HG02798 (cell line): ENCODE measurements at regions not wholly inside any gene's neighbourhood (a gene's known extent, or its start where the extent isn't known, plus 50 kb on each side); places are given as distances from the start of the nearest gene placed in this dataset.

Experiments
- ATAC-seq: cut with Tn5 transposase; IDR thresholded peaks from one replicate; pipeline ENCODE4 v1.9.1; 2021; ENCODE audit warnings: mild to moderate bottlenecking; ENCODE audit not compliant: unreplicated experiment, poor library complexity

DNA sequence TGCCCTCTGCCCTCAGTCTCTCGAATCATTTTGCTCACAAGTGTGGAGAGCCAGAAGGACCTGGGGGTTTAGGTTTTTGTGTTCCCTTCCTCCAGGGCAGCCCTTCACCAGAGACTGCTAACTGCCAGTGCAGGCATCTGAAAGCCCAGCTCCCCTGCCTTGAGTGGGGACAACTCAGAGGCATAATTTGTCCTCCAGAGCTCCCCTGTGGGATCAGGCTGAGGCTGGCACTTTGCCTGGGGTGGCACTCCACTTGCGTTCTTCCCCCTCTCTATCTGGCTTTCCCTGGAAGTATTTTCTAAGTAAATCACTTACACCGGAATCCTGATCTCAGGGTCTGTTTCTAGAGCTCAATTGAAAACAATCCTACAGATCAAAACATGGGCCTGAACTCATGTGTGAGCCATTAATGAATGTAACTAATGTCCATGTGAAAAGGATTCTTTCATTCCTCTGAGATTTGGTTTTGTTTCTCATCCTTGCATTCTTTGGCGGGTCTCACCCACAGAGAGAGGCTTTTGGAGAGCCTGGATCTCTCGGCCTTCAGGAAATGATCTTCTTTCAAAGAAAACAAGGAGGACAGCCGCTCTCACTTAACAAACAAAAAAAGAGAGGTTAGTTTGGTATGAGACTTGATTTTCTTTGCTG is 125.7 kb upstream of the RIPOR2 start:
- no peak for ATAC-seq

DNA sequence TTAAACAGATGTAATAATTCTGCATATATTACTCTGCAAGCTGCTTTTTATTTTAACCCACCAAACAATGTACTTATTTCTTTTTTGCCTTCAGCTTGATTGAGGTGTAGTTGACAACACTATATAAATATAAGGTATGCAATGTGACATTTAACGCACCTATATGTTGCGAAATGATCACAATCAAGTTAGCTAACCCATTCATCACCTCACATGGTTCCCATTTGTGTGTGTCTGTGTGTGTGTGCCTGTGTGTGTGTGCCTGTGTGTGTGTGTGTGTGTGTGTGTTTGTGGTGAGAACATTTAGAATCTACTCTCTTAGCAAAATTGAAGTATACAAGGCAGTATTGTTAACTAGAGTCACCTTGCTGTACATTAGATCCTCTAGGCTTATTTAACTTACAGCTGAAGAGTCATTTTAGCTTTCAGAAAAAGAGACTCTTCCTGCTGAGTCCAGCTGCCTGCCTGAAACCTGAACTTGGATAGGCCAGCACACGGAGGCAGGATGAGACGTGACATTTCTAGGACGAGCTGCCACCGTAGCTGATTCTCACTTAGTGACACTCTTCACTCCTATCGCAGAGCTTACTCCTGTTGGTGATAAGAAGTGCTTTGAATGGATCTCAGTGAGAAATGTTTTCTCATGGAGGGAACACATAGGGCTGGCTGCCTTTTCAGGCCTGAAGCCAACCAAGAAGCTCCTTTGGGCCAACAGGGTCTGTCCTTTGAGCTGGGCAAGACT is 126.5 kb upstream of the RIPOR2 start:
- no peak for ATAC-seq

DNA sequence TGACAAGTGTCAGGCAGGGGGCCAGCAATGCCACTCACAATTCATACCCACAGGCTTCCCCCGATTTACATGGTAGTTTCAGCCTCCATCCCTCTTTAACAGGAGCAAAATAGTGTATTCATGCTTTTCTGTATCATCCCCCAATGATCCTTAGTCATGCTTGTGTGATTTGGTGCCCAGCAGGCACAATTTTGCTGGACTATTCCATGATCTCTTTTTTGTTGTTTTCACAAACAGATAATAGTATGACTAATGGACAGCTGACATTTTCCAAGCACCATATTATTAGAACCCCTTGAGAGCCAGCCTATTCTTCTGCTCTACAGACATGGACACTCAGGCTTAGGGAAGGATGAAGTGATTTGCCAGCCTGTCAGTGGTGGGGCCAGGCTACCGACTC is 128.2 kb upstream of the RIPOR2 start:
- no peak for ATAC-seq

DNA sequence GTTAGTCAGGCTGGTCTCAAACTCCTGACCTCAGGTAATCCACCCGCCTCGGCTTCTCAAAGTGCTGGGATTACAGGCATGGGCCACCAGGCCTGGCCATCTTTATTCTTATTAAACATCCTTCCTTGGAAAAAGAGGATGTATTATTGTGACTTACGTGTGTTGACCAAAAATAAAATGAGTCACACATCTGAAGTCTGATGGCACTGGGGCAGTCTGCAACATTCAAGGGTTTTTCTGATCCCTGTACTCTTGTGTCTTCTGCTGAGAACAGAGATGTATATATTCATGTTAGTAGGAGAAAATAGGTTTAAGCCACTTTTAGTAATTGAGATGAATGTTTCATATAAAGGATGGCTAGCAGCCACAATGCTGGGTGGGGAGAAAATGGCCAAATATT is 129.9 kb upstream of the RIPOR2 start:
- no peak for ATAC-seq

DNA sequence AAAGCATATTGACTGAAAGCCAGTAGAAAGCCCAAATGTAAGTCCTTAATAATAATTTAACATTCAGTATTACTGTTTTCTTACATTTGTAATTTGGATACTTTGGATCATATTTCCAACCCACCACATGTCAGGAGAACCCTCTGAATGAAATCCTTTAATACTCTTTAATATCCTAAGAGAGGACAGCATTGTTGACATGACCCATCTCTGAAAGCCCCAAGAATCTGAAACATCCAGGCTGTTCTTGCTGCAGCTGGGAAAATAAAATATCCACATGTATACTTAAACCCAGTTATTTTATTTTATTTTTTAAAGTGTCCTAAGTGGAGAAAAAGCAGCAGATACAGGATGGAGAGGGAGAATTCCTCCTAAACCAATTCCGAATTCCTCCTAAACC is 130.8 kb upstream of the RIPOR2 start:
- no peak for ATAC-seq

DNA sequence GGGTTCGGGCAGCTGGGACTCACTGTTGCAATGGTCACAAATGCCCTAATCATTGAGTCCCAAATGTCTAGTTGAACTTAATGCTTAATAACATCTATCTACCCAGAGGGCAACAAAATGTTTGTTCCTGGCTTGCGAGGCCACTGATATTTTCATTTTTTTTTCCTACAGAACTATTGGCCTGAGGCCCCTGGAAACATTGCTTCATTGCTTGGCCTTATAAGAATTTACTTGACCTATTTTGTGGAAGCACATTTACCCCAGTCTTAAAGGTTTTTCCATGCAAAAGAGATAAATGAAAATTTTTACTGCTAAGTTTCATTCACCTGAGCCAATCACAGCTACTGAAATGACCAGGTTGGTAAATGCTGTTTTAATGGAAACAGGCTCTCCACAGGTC is 133.1 kb upstream of the RIPOR2 start:
- no peak for ATAC-seq

DNA sequence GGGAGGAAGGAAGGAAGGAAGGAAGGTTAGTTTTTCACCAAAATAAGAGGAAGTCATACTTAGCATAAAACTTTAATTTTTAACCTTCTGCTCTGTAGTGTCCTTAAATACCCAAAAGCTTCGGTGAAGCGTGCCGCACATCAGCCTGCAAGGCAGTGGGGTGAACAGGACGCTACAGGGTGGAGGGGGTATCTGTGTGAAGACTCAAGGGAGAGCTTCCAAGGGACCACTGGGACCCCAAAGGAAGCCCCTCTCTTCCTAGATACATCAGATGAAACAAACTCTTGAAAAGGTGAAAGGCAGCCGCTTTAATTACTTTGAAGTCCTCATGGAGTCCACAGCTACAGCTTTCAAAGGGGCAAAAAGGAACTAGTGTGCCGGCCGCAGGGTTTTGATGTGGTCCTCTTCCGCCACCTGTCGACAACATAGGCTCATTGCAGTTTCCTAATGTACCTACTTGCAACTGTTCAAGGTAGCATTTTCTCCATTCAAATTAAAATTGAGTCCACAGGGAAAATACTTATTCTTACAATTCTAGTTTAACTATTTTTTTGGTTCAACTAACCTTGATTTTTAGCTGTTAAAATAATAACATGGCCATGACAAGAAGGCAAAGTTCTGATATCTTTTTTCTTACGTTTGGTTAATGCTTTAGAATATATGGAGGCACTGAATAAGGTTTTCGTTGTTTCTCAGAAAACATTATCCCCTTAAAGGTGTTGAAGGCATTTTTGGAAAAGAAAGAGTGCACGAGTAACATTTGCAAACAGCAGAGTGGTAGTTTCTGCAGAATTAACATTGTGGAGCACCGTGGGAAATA is 135.0 kb upstream of the RIPOR2 start:
- ATAC-seq = peak; percentile 85

DNA sequence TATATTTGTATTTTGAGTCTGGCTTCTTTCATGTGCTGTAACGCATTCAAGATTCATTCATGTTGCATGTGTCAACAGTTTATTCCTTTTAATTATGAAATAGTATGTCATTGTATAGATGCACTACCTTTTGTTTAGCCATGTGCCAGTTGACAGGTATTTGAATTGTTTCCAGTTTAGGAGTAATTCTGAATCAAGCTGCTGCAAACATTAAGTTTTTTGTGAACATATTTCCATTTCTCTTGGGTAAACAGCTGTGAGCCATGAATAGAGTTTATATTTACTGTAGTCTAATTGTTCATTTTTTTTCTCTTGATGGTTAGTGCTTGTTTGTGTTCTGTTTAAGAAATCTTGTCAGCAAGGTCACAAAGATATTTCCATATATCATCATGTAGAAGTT is 142.4 kb upstream of the RIPOR2 start:
- no peak for ATAC-seq

DNA sequence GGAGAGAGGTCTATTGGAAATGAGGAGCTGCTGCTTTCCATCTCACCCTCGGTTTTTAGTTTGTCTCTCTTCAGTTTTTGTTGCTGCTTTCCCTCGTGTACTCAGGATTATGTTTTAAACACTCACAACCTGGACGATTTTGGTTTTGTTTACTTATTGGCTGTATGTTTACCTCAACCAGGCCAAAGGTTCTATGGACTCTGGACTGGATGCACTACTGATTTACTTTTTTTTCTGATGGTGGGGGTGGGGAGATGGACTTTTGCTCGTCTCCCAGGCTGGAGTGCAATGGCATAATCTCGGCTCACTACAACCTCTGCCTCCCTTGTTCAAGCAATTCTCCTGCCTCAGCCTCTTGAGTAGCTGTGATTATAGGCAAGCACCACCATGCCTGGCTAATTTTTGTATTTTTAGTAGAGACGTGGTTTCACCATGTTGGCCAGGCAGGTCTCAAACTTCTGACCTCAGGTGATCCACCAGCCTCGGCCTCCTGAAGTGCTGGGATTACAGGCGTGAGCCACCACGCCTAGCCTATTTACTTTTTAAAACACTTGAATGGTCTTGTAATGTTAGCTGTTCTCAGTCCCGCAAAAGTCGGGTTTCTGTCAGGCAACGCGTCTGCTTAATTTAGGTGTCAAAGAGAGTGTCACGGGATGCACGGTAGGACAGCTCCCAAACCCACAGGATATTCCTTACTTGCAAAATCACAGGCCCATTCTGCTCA is 148.2 kb upstream of the RIPOR2 start:
- ATAC-seq = no peak

DNA sequence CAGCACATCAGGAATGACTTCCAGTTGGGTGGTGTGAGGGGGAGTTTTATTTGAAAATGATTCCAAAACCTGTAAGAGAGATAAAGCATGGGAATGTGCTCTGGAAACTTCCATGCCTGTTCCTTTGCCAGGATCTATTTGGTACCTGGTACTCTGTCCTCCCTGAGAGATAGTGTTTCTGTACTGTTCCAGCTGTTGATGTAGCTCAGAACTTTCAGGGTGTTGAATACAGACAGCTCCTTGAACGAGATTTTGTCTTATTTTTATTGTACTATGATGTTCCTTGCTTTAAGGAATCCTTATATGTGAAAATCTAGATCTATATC is 148.7 kb upstream of the RIPOR2 start:
- ATAC-seq = no peak

DNA sequence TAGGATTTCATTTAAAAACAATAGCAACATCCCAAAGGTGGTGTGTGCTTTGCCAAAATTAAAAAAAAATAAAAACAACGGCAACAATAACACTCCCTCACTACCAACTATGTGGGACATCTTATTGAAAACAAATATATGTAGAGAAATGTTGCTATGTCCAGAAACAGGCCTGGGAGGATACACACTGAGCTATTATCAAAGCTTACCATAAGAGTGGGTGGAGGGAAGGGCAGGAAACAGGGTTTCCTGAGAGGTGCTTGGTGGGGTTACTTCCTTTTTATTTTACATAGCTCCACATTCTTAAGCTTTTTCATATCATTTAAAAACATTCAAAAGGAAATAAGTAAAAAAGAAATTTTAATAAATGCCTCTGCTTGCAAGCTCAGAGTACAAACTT is 150.0 kb upstream of the RIPOR2 start:
- ATAC-seq = no peak

DNA sequence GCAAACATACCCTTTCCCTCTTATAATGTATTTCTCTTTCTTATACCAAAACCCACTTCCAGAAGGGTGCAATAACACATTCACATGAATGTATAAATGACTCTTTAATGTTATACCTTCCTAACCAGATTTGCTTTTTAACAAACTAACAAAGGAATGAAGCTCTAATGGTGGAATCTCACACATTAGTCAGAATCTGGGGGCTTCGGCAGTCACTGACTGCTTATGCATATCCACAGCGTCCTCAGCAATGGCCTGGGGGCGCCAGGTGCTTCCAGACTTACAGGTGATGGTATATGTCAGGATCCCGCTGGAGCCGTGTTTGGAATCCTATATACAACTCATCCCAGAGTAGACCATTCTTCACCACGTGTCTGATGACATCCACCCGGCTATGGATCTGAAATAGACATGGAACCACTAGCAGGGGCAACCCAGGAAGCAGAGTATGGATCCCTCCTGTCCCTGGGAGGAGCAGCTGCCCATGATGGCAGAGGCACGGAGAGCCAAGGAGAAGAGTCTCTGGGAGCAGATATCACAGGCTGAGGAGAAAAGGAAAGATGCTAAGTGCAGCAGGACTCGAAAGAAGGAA is 150.8 kb upstream of the RIPOR2 start:
- ATAC-seq = no peak

DNA sequence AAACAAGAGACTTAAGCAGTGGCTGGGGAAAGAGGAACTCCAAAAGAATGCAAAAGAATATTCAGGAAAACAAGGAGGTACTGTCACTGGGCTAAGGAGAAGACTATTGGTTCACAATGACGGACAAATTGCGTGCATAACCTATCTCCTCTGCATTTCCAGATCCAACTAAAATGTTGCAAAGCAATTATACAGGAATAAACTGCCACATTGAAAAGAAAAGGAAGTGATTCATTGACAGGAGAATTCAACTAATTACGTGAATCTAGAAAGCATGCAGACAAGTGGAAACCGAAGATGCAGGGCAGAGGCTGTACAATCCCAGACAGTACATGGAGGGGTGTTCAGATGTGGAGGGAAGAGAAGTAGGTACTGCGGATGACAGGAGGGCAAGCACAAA is 152.8 kb upstream of the RIPOR2 start:
- no peak for ATAC-seq

DNA sequence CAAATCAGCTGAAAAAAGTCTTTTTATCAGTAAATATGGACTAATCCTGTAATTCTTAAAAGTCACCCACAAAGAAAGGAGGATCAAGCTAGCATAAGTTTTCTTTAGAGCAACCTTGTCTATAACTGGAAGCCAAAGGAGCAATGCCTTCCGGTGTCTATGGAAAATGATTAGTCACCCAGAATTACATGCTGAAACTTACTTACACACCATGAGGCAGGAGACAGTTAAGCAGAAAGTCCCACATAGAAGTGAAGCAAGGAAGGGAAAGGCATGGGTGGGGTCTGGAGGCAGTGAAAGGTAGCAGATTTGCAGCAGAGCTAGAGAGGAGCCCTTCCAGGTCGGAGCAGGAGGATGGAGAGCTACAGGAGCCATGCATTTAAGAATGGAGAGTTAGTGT is 153.7 kb upstream of the RIPOR2 start:
- no peak for ATAC-seq

DNA sequence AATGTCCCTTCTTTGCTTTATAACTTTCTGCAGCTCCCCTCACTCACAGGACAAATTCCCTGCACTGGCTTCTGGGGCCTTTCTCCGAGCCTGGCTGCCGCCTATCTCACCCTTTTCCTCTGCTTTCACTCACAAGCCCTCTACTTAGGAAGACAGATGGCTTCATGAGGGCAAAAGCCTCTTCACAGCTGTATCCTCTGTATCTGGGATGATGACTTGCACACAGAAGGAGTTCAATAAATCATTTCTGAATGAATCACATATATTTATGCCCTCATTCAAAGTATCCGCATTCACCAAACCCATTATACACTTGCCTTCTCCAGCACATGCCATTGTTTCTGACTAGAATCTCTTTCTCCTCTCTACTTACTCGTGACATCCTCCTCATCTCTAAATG is 159.0 kb upstream of the RIPOR2 start:
- ATAC-seq = no peak

DNA sequence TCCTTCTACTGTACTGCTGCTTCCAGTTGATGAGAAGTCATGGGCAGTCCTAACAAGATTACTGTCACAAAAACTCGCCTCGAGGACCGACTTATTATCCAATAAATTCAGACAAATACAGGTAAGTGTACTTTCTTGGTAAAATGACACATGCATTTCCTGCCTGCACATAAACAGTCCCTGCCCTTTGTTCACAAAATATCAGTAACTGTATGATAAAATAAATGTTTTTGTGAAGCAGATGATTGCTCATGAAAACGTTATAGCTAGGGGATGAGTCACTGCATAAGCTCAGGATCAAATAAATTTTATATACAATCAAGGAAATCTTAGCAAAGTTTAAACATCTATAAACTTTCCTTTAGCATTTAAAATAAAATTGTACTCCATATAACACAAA is 164.5 kb upstream of the RIPOR2 start:
- ATAC-seq = no peak

DNA sequence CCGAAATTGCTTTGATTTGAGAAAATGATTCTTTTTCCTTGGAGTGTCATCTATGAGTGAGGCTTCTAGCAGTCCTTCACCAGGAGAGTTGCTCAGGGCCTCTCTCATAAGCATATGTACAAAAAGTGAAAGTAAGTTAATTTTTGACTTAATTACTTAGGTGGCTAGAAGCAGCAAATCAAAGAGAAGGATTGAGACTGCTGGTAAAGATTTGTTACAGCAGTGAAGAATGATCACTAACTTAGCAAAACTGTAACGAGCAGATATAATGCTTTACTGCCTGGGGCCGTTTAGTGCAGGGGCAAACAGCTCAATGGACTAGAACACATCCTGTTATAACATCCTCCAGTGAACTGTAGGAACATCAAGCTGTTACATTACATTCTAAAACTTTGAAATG is 167.8 kb upstream of the RIPOR2 start:
- no peak for ATAC-seq

DNA sequence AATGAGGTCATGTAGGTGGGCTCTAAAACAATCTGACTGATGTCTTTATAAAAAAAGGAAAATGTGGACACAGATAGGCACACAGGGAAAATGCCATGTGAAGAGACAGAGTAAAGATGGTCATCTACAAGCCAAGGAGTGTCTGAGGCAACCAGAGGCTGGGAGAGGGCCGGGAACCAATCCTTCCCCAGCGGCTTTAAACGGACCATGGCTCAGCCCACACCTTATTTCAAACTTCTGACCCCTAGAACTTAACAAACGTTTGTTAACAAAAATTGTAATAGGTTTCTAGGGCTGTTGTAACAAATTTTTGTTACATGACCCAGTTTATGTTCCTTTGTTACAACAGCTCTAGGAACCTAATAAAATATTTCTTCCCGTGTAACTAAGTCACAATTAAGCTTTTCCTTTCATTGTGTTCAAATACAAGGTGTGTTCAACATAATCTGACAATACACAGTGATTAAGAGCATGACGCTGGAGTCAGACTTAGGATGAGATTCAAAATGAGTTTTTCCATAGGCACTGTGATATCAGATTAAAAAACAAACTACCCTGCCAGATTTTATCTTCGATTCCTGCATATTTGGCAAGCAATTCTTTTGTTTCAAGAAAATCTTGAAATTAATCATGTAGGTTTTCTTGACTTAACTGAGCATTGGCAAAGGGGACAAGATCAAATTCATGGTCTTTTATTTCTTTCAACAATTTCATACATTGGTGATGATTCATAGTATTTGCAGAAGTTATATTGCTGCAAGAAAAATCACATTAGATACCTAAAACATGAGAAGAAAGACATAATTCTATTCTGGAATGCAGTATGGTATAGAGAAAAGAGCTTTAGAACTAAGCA is 169.5 kb upstream of the RIPOR2 start:
- ATAC-seq = no peak

DNA sequence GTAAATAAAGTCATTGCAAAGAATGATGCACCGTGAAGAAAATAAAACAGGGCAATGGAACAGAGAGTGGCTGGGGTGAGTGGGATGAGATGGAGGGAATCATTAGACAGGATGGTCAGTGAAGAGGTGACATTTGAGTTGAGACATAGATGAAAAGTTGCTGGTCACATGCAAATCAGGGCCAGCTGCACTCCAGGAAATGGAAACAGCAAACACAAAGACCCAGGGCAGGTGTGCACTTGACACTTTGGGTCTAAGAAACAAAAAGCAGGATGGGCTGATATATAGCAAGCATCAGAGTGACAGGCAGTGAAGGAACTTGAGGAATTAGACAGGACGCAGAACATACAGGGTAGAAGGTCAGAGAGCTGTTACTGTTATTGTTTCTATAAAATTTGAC is 171.5 kb upstream of the RIPOR2 start:
- ATAC-seq = peak; percentile 82

DNA sequence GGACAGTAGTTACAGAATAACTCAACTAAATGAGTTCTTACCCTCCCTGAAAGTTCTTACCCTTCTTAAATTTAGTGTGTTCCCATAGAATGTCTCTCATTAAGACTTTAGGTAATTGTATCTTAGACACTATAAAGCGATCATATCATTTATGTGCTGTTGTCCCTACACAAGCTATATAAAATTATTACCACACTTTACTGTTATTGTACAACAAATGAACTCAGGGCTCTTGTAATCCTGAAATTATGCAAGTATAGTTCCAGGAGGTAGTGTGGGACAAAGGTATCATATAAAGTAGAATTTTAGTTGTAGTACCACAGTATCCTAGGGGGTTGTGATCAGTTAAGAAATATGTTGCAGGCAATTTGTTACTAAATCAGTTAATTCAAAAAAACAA is 167.4 kb upstream of the CARMIL1 start:
- ATAC-seq = no peak
